ENCODE measurements at regions not wholly inside any gene's neighbourhood (a gene's known extent, or its start where the extent isn't known, plus 50 kb on each side); places are given as distances from the start of the nearest gene placed in this dataset.

DNA sequence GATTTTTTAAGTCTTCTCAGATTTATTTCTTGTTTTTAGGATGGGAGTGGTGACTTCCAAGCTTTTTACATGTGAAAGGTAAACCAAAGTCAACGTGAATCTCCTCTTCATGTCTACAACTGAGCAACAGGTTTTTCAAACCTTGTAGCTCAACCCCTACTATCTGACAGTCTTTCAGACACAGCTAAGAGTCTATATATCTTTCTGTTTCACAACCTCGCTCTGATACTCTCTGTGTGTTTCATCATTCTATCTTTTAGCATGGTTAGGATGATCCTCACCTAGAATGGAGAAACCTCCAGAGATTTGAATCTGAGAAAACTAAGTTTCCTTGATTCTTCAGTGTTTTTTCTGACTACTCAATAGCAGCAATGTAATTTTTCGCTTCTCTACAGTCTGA lies 96.1 kb downstream of the EPDR1 start:
- CTCF ChIA-PET = interaction anchor here (0.7 to 1.2 kb wide), 2 partner anchors 16 to 18 kb away, joined by 3 read pairs; no protein-coding TSS in a partner anchor
- no peaks in the 10 kb centered on the region for H3K36me3 Mint-ChIP-seq (ENCODE audit: insufficient read depth, unreplicated experiment)
- H3K4me1 Mint-ChIP-seq (ENCODE audit: low read depth, unreplicated experiment) = no peaks in the 10 kb centered on the region
- intact Hi-C loops (cut with micrococcal nuclease; ENCODE audit: unreplicated experiment) = no loop called here
- H3K27me3 Mint-ChIP-seq (ENCODE audit: unreplicated experiment) = no peaks in the 10 kb centered on the region
- H3K9me3 Mint-ChIP-seq (ENCODE audit: low read depth, unreplicated experiment) = no peaks in the 10 kb centered on the region
- H3K4me3 Mint-ChIP-seq (ENCODE audit: low read depth, unreplicated experiment) = no peak overlapping the region
- TF ChIP-seq, protein P1, sequence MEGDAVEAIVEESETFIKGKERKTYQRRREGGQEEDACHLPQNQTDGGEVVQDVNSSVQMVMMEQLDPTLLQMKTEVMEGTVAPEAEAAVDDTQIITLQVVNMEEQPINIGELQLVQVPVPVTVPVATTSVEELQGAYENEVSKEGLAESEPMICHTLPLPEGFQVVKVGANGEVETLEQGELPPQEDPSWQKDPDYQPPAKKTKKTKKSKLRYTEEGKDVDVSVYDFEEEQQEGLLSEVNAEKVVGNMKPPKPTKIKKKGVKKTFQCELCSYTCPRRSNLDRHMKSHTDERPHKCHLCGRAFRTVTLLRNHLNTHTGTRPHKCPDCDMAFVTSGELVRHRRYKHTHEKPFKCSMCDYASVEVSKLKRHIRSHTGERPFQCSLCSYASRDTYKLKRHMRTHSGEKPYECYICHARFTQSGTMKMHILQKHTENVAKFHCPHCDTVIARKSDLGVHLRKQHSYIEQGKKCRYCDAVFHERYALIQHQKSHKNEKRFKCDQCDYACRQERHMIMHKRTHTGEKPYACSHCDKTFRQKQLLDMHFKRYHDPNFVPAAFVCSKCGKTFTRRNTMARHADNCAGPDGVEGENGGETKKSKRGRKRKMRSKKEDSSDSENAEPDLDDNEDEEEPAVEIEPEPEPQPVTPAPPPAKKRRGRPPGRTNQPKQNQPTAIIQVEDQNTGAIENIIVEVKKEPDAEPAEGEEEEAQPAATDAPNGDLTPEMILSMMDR (IDR thresholded peaks at IDR 0.05; ENCODE audit: unreplicated experiment) = no peak
- H3K27ac Mint-ChIP-seq (ENCODE audit: unreplicated experiment) = no peak overlapping the region
- BruUV-seq (replicated peaks) = no TSS peak
- DNase-seq = no peak

DNA sequence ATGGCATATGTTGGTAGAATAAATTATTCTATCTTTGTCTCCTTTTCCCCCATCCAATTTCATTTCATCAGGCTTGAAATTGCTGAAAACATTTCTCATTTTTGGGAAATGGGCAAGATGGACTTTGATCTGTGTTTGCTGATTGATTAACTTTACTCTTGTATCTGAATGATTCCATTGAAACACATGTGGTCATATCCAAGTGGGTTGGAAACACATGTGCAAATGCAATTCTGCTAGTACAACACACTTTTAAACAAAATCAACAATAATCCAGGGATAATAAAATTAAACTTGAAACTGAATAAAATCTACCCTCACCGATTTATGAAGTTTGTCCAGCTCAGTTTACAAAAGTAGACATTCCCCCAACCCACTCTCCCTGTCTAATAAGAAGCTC lies 96.9 kb downstream of the EPDR1 start:
- no peak overlapping the region for H3K27ac Mint-ChIP-seq (ENCODE audit: unreplicated experiment)
- BruUV-seq (replicated peaks) = no TSS peak

DNA sequence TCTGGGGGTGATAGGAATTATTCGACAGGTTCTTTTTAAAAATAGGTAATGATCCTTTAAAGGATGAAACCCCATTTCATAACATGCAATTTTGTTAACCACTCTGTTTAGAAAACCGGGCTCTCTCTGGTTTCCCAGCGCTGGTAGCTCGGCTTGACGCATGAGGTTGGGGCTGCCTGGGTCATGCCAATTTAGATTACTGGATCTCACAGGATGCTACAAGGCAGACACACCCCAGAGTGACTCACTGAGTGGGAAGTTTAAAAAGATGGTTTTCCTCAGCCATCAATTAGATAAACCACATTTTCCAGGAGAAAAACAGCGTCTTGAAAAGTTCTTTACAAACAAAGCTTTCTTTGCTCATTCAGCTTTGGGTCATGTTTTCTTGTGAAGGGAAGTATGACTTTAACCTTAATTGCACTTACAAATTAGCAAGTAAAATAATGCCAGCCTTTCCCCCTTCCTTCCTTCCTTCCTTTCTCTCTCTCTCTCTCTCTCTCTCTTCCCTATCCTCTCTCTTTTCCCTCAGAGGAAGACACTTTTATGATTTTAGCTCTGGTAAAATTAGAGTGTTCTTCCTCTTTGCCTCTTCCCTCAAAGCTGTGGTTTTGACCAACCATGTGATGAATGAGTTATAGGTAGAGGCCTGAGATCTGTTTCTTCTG lies 99.8 kb downstream of the EPDR1 start:
- H3K36me3 Mint-ChIP-seq (ENCODE audit: insufficient read depth, unreplicated experiment) = no peaks in the 10 kb centered on the region
- H3K27me3 Mint-ChIP-seq (ENCODE audit: unreplicated experiment) = no peaks in the 10 kb centered on the region
- TF ChIP-seq, protein P1 (IDR thresholded peaks at IDR 0.05; ENCODE audit: unreplicated experiment) = no peak
- H3K4me3 Mint-ChIP-seq (ENCODE audit: low read depth, unreplicated experiment) = no peak overlapping the region
- no peaks in the 10 kb centered on the region for H3K4me1 Mint-ChIP-seq (ENCODE audit: low read depth, unreplicated experiment)
- CTCF ChIA-PET = no interaction called here
- no peak overlapping the region for H3K27ac Mint-ChIP-seq (ENCODE audit: unreplicated experiment)
- no peaks in the 10 kb centered on the region for H3K9me3 Mint-ChIP-seq (ENCODE audit: low read depth, unreplicated experiment)
- no peak for DNase-seq
- intact Hi-C loops (cut with micrococcal nuclease; ENCODE audit: unreplicated experiment) = no loop called here
- BruUV-seq (replicated peaks) = no TSS peak

More for the DNA sequence above, 96.9 kb downstream of the EPDR1 start:
- Mint-ChIP-seq H3K9me3 (ENCODE audit: low read depth, unreplicated experiment) (no peaks in the 10 kb centered on the region), H3K4me1 (ENCODE audit: low read depth, unreplicated experiment) (no peaks in the 10 kb centered on the region), H3K4me3 (ENCODE audit: low read depth, unreplicated experiment) (no peak overlapping the region), H3K36me3 (ENCODE audit: insufficient read depth, unreplicated experiment) (no peaks in the 10 kb centered on the region), H3K27me3 (ENCODE audit: unreplicated experiment) (no peaks in the 10 kb centered on the region)
- CTCF ChIA-PET = interaction anchor here (1.2 kb wide), 1 partner anchor 17 kb away, joined by 3 read pairs; no protein-coding TSS in a partner anchor
- intact Hi-C loops (cut with micrococcal nuclease; ENCODE audit: unreplicated experiment) = no loop called here
- TF ChIP-seq, protein P1 (IDR thresholded peaks at IDR 0.05; ENCODE audit: unreplicated experiment) = no peak
- no peak for DNase-seq

DNA sequence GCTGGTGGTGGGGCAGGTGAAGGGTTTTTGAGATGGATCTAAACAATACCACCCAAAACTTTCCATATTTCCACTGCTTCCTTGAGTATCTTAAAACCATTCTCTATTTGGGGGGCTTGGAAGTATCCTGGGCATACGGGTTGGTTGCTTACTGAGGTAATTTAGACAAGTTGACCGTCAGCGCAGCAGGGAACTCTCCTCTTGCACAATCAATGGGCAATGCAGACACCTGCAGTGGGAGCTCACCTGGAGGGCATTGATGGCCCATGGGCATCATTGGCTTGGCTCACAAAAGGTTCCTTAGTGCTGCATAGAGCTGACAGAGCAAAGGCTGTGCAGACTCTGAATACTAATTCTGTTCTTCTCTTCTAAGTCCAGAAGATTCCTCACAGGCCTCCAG lies 101.5 kb downstream of the EPDR1 start:
- no peaks in the 10 kb centered on the region for H3K9me3 Mint-ChIP-seq (ENCODE audit: low read depth, unreplicated experiment)
- no peaks in the 10 kb centered on the region for H3K36me3 Mint-ChIP-seq (ENCODE audit: insufficient read depth, unreplicated experiment)
- CTCF ChIA-PET = interaction anchor here (0.9 kb wide), 1 partner anchor 105 kb away, joined by 4 read pairs; the partner anchor contains the start of gene SFRP4

More for the DNA sequence above, 101.5 kb downstream of the EPDR1 start:
- Mint-ChIP-seq H3K27me3 (ENCODE audit: unreplicated experiment) (no peaks in the 10 kb centered on the region), H3K27ac (ENCODE audit: unreplicated experiment) (no peak overlapping the region), H3K4me1 (ENCODE audit: low read depth, unreplicated experiment) (no peaks in the 10 kb centered on the region), H3K4me3 (ENCODE audit: low read depth, unreplicated experiment) (no peak overlapping the region)
- intact Hi-C loops (cut with micrococcal nuclease; ENCODE audit: unreplicated experiment) = no loop called here
- TF ChIP-seq, protein P1 (IDR thresholded peaks at IDR 0.05; ENCODE audit: unreplicated experiment) = no peak
- no peak for DNase-seq
- BruUV-seq (replicated peaks) = no TSS peak

All from Calu3 (cell line).